ENCODE measurements at regions not wholly inside any gene's neighbourhood (a gene's known extent, or its start where the extent isn't known, plus 50 kb on each side); places are given as distances from the start of the nearest gene placed in this dataset.

DNA sequence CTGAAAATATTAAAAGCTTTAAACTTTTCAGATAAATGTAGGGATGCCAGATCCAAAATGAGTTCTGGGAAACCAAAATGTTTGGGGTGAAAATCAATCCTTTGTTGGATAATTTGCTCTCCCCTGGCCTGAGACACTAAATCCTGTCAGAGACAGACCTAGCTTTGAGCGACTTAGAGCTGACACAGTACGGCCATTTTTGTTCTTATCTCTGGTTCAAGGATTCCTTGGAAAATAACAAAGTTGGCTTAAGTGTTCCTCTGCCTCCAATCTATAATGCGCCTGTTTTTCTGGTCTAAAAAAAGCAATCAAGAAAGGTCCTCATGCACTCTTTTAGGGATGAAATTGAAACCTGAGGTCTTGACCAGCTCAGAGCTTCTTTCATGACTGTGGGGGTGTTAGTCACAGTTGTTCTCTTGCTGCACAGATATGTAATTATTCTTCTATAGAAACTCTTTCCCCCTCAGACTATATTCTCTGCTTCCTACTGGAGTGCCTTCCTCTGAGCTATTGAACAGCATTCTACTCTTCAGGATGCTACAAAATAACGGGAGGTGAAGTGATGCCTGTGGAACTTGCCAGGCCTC lies 52.3 kb upstream of the EGLN3 start:
- no peak for DNase-seq
